ENCODE measurements at regions not wholly inside any gene's neighbourhood (a gene's known extent, or its start where the extent isn't known, plus 50 kb on each side); places are given as distances from the start of the nearest gene placed in this dataset.
A peak's percentile ranks its signal among the peaks of the same experiment; 100 is the strongest.
"Not testable (repeated sequence)": the region's sequence is repeated elsewhere in the genome, so short reads cannot be mapped to it uniquely, and the experiment has no call there.

GRCh38 chr1:222187566-222188332, 360.2 kb downstream of the HHIPL2 start:
- Histone ChIP-seq H3K4me2 (ENCODE audit: low read depth, low read length, poor library complexity, severe bottlenecking) (no peak overlapping the region), H3K9me3 (ENCODE audit: insufficient read depth, low read depth, low read length) (peaks cover 4% of the 10 kb centered on the region; the same call in 1 of the 2 replicates), H3K9me2 (replicated peaks; ENCODE audit: low read depth, low read length) (no peaks in the 10 kb centered on the region), H2AFZ (ENCODE audit: low read length) (no peak overlapping the region), H3K36me3 (ENCODE audit: insufficient read depth, low read length) (no peaks in the 10 kb centered on the region), H3K27me3 (ENCODE audit: insufficient read depth, low read length, poor library complexity, severe bottlenecking) (no peaks in the 10 kb centered on the region), H3K4me1 (ENCODE audit: insufficient read depth, low read length, poor library complexity, severe bottlenecking) (peaks cover 5% of the 10 kb centered on the region), H4K20me1 (ENCODE audit: insufficient read depth, low read length, poor library complexity, severe bottlenecking) (no peaks in the 10 kb centered on the region), H3K79me2 (ENCODE audit: insufficient read depth, low read length) (no peaks in the 10 kb centered on the region), H3K9ac (ENCODE audit: low read depth, low read length, poor library complexity, severe bottlenecking) (no peak overlapping the region), H3F3A (ENCODE audit: low read depth) (no peaks in the 10 kb centered on the region), H3K4me3 (ENCODE audit: low read length, poor library complexity, severe bottlenecking) (no peak overlapping the region)
- no peak for TF ChIP-seq CTCF (conservative IDR thresholded peaks at IDR 0.05; ENCODE audit: low read length)
- no peak for TF ChIP-seq EZH2phosphoT487 (IDR thresholded peaks at IDR 0.05; ENCODE audit: borderline replicate concordance)

GRCh38 chr1:222182641-222183040, 365.3 kb downstream of the HHIPL2 start:
- peaks cover 3% of the 10 kb centered on the region; the same call in 1 of the 2 replicates for H3F3A ChIP-seq (ENCODE audit: low read depth)
- H3K27me3 ChIP-seq (ENCODE audit: insufficient read depth, low read length, poor library complexity, severe bottlenecking): no peaks in the 10 kb centered on the region
- no peaks in the 10 kb centered on the region for H3K9me2 ChIP-seq (replicated peaks; ENCODE audit: low read depth, low read length)
- no peak overlapping the region for H3K9ac ChIP-seq (ENCODE audit: low read depth, low read length, poor library complexity, severe bottlenecking)
- peaks cover 7% of the 10 kb centered on the region; the same call in 1 of the 2 replicates for H3K9me3 ChIP-seq (ENCODE audit: insufficient read depth, low read depth, low read length)
- no peak overlapping the region for H3K4me2 ChIP-seq (ENCODE audit: low read depth, low read length, poor library complexity, severe bottlenecking)
- peak overlapping the region; percentile 16 for H3K4me3 ChIP-seq (ENCODE audit: low read length, poor library complexity, severe bottlenecking)
- H3K36me3 ChIP-seq (ENCODE audit: insufficient read depth, low read length): no peaks in the 10 kb centered on the region
- no peaks in the 10 kb centered on the region for H3K79me2 ChIP-seq (ENCODE audit: insufficient read depth, low read length)
- TF ChIP-seq CTCF (conservative IDR thresholded peaks at IDR 0.05; ENCODE audit: low read length): no peak
- TF ChIP-seq EZH2phosphoT487 (IDR thresholded peaks at IDR 0.05; ENCODE audit: borderline replicate concordance): no peak
- H3K4me1 ChIP-seq (ENCODE audit: insufficient read depth, low read length, poor library complexity, severe bottlenecking): peaks cover 11% of the 10 kb centered on the region
- no peaks in the 10 kb centered on the region for H4K20me1 ChIP-seq (ENCODE audit: insufficient read depth, low read length, poor library complexity, severe bottlenecking)
- H2AFZ ChIP-seq (ENCODE audit: low read length): no peak overlapping the region

GRCh38 chr1:222181191-222181590, 366.7 kb downstream of the HHIPL2 start:
- H3K79me2 ChIP-seq (ENCODE audit: insufficient read depth, low read length): no peaks in the 10 kb centered on the region
- H3K9me3 ChIP-seq (ENCODE audit: insufficient read depth, low read depth, low read length): peaks cover 7% of the 10 kb centered on the region; the same call in 1 of the 2 replicates
- H3K4me1 ChIP-seq (ENCODE audit: insufficient read depth, low read length, poor library complexity, severe bottlenecking): peaks cover 11% of the 10 kb centered on the region
- H3F3A ChIP-seq (ENCODE audit: low read depth): peaks cover 3% of the 10 kb centered on the region; the same call in 1 of the 2 replicates
- no peak overlapping the region for H3K4me3 ChIP-seq (ENCODE audit: low read length, poor library complexity, severe bottlenecking)
- no peaks in the 10 kb centered on the region for H4K20me1 ChIP-seq (ENCODE audit: insufficient read depth, low read length, poor library complexity, severe bottlenecking)
- H2AFZ ChIP-seq (ENCODE audit: low read length): no peak overlapping the region
- no peak for TF ChIP-seq EZH2phosphoT487 (IDR thresholded peaks at IDR 0.05; ENCODE audit: borderline replicate concordance)
- TF ChIP-seq CTCF (conservative IDR thresholded peaks at IDR 0.05; ENCODE audit: low read length): no peak
- no peak overlapping the region for H3K9ac ChIP-seq (ENCODE audit: low read depth, low read length, poor library complexity, severe bottlenecking)
- no peaks in the 10 kb centered on the region for H3K27me3 ChIP-seq (ENCODE audit: insufficient read depth, low read length, poor library complexity, severe bottlenecking)
- H3K36me3 ChIP-seq (ENCODE audit: insufficient read depth, low read length): no peaks in the 10 kb centered on the region
- no peaks in the 10 kb centered on the region for H3K9me2 ChIP-seq (replicated peaks; ENCODE audit: low read depth, low read length)
- no peak overlapping the region for H3K4me2 ChIP-seq (ENCODE audit: low read depth, low read length, poor library complexity, severe bottlenecking)

- H3K36me3 ChIP-seq (ENCODE audit: insufficient read depth, low read length); H3K4me1 ChIP-seq (ENCODE audit: insufficient read depth, low read length, poor library complexity, severe bottlenecking); H4K20me1 ChIP-seq (ENCODE audit: insufficient read depth, low read length, poor library complexity, severe bottlenecking); H3K4me3 ChIP-seq (ENCODE audit: low read length, poor library complexity, severe bottlenecking); H3K9ac ChIP-seq (ENCODE audit: low read depth, low read length, poor library complexity, severe bottlenecking); H3K4me2 ChIP-seq (ENCODE audit: low read depth, low read length, poor library complexity, severe bottlenecking); H3K79me2 ChIP-seq (ENCODE audit: insufficient read depth, low read length); H3K9me2 ChIP-seq (replicated peaks; ENCODE audit: low read depth, low read length); H3F3A ChIP-seq (ENCODE audit: low read depth); H3K27me3 ChIP-seq (ENCODE audit: insufficient read depth, low read length, poor library complexity, severe bottlenecking); H2AFZ ChIP-seq (ENCODE audit: low read length); H3K9me3 ChIP-seq (ENCODE audit: insufficient read depth, low read depth, low read length): not testable (repeated sequence)
Observed at GRCh38 chr1:222177496-222177895, 370.4 kb downstream of the HHIPL2 start.
